Glomerular visceral epithelial cell (primary cell): ENCODE measurements at regions not wholly inside any gene's neighbourhood (a gene's known extent, or its start where the extent isn't known, plus 50 kb on each side); places are given as distances from the start of the nearest gene placed in this dataset.
"Not testable (repeated sequence)": the region's sequence is repeated elsewhere in the genome, so short reads cannot be mapped to it uniquely, and the experiment has no call there.

Experiments
- DNase-seq: peaks from one replicate; pipeline ENCODE4 v3.0.0-alpha.2; 2016; ENCODE audit errors: extremely low spot score

- DNase-seq = no peak
Observed at GRCh38 chr15:36400936-36401585, 178.4 kb upstream of the CDIN1 start.

GRCh38 chr15:36401586-36401966, 177.8 kb upstream of the CDIN1 start:
- no peak for DNase-seq

DNA sequence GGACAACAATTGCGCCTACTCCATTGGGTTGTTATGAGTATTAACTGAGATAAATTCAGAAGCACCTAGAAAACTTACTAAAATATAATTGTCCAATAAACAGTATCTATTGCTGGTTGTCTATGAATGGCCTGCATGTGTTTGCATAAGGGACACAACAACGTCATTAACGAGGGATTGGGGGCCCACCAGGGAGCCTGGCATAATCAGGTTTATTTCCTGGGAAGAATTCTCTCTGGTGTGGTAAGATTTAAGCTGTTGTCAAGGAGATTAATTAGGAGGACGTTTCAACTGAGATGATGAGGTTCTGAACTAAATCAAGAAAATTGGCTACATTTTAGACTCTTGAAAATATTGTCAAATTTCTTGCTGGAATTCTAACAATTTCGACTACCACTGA, 176.1 kb upstream of the CDIN1 start:
- no peak for DNase-seq

DNA sequence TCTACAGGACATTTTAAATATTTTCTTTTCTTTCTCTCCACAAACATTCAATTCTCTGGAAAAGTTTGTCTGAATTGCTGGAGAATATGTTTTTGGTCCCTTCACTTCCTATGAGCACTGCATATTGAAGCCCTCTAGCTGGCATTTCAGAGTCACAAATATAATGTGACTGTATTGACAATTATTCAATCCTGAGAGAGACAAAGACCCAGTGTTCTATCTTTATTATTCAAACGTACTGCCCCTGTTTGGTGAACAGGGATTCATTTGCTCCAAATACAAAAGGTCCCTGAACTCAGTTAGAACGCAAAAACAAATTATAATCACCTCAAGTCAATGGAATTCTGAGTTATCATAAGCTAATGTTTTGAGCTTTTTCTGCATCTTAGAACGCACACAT, 173.1 kb upstream of the CDIN1 start:
- DNase-seq = no peak

GRCh38 chr15:36406911-36407310, 172.5 kb upstream of the CDIN1 start:
- no peak for DNase-seq

GRCh38 chr15:36407647-36408046, 171.8 kb upstream of the CDIN1 start:
- peak; percentile 60 for DNase-seq

DNA sequence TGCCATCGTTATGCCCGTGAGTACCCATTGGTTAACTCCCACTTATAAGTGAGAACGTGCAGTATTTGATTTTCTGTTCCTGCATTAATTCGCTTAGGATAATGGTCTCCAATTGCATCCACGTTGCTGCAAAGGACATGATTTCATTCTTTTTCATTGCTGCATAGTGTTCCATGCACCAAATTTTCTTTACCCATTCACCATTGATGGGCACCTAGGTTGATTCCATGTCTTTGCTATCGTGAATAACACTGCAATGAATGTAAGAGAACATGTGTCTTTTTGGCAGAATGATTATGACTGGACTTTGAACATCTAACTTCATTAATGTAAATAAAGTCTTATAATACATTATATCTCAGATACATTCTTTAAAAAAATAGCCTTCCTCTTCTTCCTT, 169.6 kb upstream of the CDIN1 start:
- no peak for DNase-seq

- DNase-seq = peak; percentile 7
Observed at GRCh38 chr15:36414670-36415069, 164.8 kb upstream of the CDIN1 start.

- no peak for DNase-seq
Observed at GRCh38 chr15:36415643-36416042, 163.8 kb upstream of the CDIN1 start.

DNA sequence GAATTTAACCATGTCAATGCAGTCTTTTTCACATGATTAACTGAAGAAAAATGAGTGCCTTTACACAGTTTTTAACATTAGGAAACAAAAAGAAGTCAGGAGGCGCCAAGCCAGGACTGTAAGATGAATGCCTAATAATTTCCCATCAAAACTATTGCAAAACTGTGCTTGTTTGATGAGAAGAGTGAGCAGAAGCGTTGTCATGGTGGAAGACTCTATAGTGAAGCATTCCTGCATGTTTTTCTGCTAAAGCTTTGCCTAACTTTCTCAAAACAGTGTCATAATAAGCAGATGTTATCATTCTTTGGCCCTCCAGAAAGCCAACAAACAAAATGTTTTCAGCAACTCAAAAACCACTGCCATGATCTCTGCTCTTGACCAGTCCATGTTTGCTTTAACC, 156.8 kb upstream of the CDIN1 start:
- no peak for DNase-seq

DNA sequence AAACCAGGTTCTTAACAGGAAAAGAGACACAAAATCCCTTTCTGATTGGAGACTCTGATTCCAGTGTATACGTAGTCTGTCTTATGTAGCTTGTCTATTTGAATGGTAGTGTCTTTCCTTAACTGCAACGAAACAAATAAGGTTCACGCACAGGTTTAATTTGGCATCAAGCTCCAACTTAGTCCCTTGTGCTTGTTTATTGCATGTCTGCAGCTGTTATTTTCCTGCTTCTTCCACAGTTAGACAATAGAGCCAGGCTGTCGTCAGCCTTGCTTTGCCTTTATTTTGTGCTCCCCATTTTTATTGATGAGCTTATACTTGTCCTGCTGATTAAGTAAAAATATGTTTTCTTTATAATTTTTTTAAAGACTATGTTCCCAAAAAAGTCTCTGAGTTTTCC, 152.7 kb upstream of the CDIN1 start:
- DNase-seq = no peak

DNA sequence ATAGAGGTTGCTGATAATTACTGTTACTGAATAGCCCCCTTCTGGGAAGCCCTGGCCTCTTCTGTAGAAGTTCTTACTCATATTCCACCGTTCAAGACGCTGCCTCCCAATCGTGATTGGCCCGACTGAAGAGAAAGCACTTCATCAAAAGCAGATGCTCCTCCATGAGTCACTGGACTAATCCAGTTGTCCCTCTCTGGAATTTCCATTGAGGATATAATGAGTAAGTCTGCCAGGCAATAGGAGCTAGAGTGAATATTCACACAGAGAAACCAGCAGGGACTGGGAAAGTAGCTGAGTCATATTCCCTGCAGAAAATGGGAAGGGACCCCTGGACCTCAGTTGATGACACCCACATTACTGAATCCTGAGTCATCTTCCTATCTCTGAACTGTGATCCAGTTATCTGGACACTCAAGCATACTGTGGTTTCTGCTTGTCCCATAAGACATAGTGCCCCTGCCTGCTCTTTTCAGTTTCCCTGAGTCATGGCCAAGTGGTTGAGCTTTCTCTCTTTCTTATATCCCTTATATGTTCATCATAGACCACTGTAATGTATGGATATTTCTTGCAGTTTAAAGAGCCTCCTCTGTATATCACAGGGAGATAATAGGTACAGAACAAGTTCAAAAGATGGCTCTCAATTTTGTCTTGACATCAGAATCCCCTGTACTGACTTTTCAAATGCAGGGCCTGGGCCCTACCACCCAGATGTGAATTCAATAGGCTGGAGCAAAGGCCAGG, 151.2 kb upstream of the CDIN1 start:
- peak; percentile 99 for DNase-seq

GRCh38 chr15:36429707-36430106, 149.7 kb upstream of the CDIN1 start:
- no peak for DNase-seq

DNA sequence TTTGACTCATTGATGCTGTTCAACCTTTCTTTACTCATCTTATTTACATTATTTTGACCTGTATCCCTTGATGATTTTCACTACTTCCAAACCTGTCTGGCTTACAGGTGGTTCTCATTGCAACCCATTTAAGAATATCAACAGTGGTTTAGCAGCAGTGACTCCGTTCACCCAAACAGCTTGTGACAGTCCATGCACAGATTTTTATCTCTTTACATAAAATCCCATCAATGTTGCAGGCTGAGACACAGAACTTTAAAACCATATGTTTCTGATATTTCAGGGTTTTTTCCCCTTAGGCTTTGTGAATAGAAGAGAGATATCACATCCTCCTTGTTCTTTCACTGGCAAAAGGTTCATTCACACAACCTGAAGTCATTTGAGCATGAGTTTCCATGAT, 149.1 kb upstream of the CDIN1 start:
- no peak for DNase-seq

DNA sequence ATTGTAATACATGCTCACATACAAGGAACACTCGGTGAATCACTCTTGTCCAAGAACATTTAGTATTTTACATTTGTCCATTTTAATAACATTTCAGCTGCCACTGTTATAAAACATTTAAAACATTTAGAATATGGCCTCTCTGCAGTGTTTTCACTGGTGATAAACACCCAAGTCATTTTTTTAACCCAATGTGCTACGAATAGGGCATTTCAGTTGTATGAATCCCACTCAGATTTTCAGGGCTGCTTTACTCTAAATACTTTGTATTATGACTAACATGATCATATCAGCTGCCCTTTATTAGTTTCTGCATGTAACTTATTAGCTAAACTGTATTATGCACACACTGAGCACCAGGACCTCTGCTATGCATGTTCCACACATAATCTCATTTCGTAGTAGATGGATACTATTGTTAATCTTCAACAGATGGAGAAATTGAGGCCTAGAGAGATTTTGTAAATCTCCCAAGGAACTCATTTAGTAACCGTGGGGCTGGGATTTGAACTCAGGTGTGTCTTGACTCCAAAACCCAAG, 148.6 kb upstream of the CDIN1 start:
- no peak for DNase-seq

GRCh38 chr15:36432161-36432560, 147.3 kb upstream of the CDIN1 start:
- DNase-seq = peak; percentile 51

DNA sequence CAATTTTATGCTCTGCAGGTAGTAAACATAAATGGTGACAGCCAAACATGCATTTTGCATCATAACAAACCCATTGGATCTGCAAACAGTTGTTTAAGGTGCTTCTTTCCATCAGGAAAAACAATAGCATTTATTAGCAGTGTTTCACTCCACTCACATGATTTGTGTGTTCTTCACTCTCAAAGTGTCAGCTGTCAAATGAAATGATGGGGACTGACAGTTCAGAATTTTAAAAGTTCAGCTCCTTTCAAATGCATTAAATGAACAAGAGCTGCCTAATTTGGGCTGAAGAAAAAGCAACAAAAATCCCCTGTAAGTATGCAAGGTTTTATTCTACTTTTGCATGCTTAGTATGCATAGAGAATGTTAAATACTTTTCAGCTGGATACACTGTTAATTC, 145.2 kb upstream of the CDIN1 start:
- no peak for DNase-seq

- DNase-seq = no peak
Observed at GRCh38 chr15:36438499-36438898, 140.9 kb upstream of the CDIN1 start.

GRCh38 chr15:36447373-36447772, 132.1 kb upstream of the CDIN1 start:
- no peak for DNase-seq

GRCh38 chr15:36448418-36448817, 131.0 kb upstream of the CDIN1 start:
- DNase-seq = no peak

- no peak for DNase-seq
Observed at GRCh38 chr15:36449084-36449661, 130.3 kb upstream of the CDIN1 start.

GRCh38 chr15:36449662-36450145, 129.7 kb upstream of the CDIN1 start:
- DNase-seq = no peak

DNA sequence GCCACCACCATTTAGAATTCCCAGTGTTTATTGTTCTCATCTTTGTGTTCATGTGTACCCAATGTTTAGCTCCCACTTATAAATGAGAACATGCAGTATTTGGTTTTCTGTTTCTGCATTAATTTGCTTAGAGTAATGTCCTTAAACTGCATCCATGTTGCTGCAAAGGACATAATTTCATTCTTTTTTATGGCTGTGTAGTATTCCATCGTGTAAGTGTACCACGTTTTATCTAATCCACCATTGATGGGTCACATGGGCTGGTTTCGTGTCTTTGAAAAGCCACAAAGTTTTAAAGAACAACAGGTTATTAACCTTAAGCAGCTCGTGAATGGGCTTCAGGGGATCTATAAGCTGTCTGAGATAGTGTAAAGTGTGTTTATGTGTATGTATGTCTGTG, 125.2 kb upstream of the CDIN1 start:
- DNase-seq = not testable (repeated sequence)
